ENCODE measurements at regions not wholly inside any gene's neighbourhood (a gene's known extent, or its start where the extent isn't known, plus 50 kb on each side); places are given as distances from the start of the nearest gene placed in this dataset.

- dilution Hi-C loops (cut with HindIII; ENCODE audit: low sequenced_read_pairs, unreplicated experiment): no loop called here
- H2AK9ac ChIP-seq (replicated peaks; ENCODE audit: low read depth, low read length, poor library complexity): no peak overlapping the region
- no peaks in the 10 kb centered on the region for H3K9me3 ChIP-seq (ENCODE audit: control insufficient read depth, insufficient read depth, low read length)
- H3K9ac ChIP-seq (ENCODE audit: low read depth, low read length): no peak overlapping the region
- no TSS peak for BruUV-seq (replicated peaks)
- H3K23ac ChIP-seq (ENCODE audit: low read depth, low read length): no peak overlapping the region
- no peak overlapping the region for H2BK20ac ChIP-seq (ENCODE audit: low read depth, low read length)
- H3K14ac ChIP-seq (replicated peaks; ENCODE audit: low read depth, low read length): no peak overlapping the region
- WGBS, 2 experiments (ENCODE audit: extremely low coverage in 2 of 2, insufficient read length in 1 of 2): no CpG with 5 or more reads among the region's 9 CpGs
- H3K27me3 ChIP-seq (ENCODE audit: control insufficient read depth, insufficient read depth, low read length): peaks cover 12% of the 10 kb centered on the region
- no peak overlapping the region for H2BK120ac ChIP-seq (ENCODE audit: low read depth, low read length)
- H3K56ac ChIP-seq (ENCODE audit: extremely low read depth, insufficient read depth, low read length): no peak overlapping the region
- H2AK5ac ChIP-seq (ENCODE audit: low read depth, low read length): no peak overlapping the region
- no peak overlapping the region for H3K27ac ChIP-seq (ENCODE audit: insufficient read depth, low read length)
- no peaks in the 10 kb centered on the region for H4K20me1 ChIP-seq (ENCODE audit: insufficient read depth, low read length)
- in situ Hi-C loops (cut with MboI; ENCODE audit: low sequenced_read_pairs): no loop called here
- H3K36me3 ChIP-seq (ENCODE audit: control insufficient read depth, insufficient read depth, low read length): no peaks in the 10 kb centered on the region
- no peak overlapping the region for H2BK15ac ChIP-seq (ENCODE audit: low read depth, low read length)
- H3K9me1 ChIP-seq (ENCODE audit: insufficient read depth, low read length): no peaks in the 10 kb centered on the region
- POLR2A ChIA-PET (ENCODE audit: unreplicated experiment): no interaction called here
- TF ChIP-seq POLR2A (IDR thresholded peaks at IDR 0.05; ENCODE audit: low read depth, low read length) (no peak), RAD21 (IDR thresholded peaks at IDR 0.05; ENCODE audit: low read length) (no peak), BHLHE40 (IDR thresholded peaks at IDR 0.05; ENCODE audit: low read depth, low read length) (no peak), FOS (IDR thresholded peaks at IDR 0.05; ENCODE audit: low read depth, low read length) (no peak)
- TF ChIP-seq, protein P1, sequence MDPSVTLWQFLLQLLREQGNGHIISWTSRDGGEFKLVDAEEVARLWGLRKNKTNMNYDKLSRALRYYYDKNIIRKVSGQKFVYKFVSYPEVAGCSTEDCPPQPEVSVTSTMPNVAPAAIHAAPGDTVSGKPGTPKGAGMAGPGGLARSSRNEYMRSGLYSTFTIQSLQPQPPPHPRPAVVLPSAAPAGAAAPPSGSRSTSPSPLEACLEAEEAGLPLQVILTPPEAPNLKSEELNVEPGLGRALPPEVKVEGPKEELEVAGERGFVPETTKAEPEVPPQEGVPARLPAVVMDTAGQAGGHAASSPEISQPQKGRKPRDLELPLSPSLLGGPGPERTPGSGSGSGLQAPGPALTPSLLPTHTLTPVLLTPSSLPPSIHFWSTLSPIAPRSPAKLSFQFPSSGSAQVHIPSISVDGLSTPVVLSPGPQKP (IDR thresholded peaks at IDR 0.05; ENCODE audit: borderline replicate concordance, low read depth, low read length): no peak
- no peak overlapping the region for H2BK5ac ChIP-seq (ENCODE audit: low read depth, low read length, poor library complexity, severe bottlenecking)
- H2AFZ ChIP-seq (replicated peaks; ENCODE audit: low read length, poor library complexity): no peak overlapping the region
- intact Hi-C loops (cut with micrococcal nuclease): no loop called here
- no peaks in the 10 kb centered on the region for H3K4me1 ChIP-seq (ENCODE audit: control insufficient read depth, insufficient read depth, low read length)
- H3K4ac ChIP-seq (ENCODE audit: low read depth, low read length): no peak overlapping the region
- H4K5ac ChIP-seq (ENCODE audit: low read depth, low read length): no peak overlapping the region
- H3K79me1 ChIP-seq (ENCODE audit: low read depth in 1 of 2, low read length in 2 of 2): no peaks in the 10 kb centered on the region
- no peak overlapping the region for H4K91ac ChIP-seq (ENCODE audit: insufficient read depth, low read depth, low read length)
- CTCF ChIA-PET: no interaction called here
- H4K8ac ChIP-seq (ENCODE audit: low read depth in 2 of 2, low read length in 2 of 2): no peak overlapping the region
- H3K18ac ChIP-seq (ENCODE audit: low read depth, low read length): no peak overlapping the region
- H3K4me3 ChIP-seq (ENCODE audit: insufficient read depth, low read depth, low read length): no peak overlapping the region
- no peak for ATAC-seq (ENCODE audit: low read depth)
- 0 out of 2 replicates have a peak overlapping the region, but pooled peaks have one; percentile 41 for H3K4me2 ChIP-seq (ENCODE audit: low read depth, low read length)
- no peak for DNase-seq
Measured at GRCh38 chr13:73618275-73618865, 515.8 kb downstream of the KLF12 start.
